ENCODE measurements at regions not wholly inside any gene's neighbourhood (a gene's known extent, or its start where the extent isn't known, plus 50 kb on each side); places are given as distances from the start of the nearest gene placed in this dataset.
A peak's percentile ranks its signal among the peaks of the same experiment; 100 is the strongest.
"Not testable (repeated sequence)": the region's sequence is repeated elsewhere in the genome, so short reads cannot be mapped to it uniquely, and the experiment has no call there.

- H3K27ac ChIP-seq; H3K4me1 ChIP-seq; H3K27me3 ChIP-seq; intact Hi-C loops (cut with DNase I); H3K4me3 ChIP-seq; H3K9me3 ChIP-seq; H3K36me3 ChIP-seq; ATAC-seq: not testable (repeated sequence)
- DNase-seq = peak in 1 of 4 donors; percentile 61
These were observed 914.7 kb downstream of the FOXD4L5 start for GRCh38 chr9:64370344-64370743.

GRCh38 chr9:64369644-64370043 is 915.4 kb downstream of the FOXD4L5 start:
- H3K36me3 ChIP-seq; H3K4me3 ChIP-seq; H3K4me1 ChIP-seq; intact Hi-C loops (cut with DNase I); H3K27ac ChIP-seq; H3K27me3 ChIP-seq; H3K9me3 ChIP-seq: not testable (repeated sequence)
- ATAC-seq (peak; percentile 39), DNase-seq (peak in 1 of 4 donors; percentile 32)

- intact Hi-C loops (cut with DNase I); H3K27me3 ChIP-seq; H3K4me3 ChIP-seq; H3K9me3 ChIP-seq; H3K36me3 ChIP-seq; H3K4me1 ChIP-seq; H3K27ac ChIP-seq: not testable (repeated sequence)
- TF ChIP-seq, protein P1, sequence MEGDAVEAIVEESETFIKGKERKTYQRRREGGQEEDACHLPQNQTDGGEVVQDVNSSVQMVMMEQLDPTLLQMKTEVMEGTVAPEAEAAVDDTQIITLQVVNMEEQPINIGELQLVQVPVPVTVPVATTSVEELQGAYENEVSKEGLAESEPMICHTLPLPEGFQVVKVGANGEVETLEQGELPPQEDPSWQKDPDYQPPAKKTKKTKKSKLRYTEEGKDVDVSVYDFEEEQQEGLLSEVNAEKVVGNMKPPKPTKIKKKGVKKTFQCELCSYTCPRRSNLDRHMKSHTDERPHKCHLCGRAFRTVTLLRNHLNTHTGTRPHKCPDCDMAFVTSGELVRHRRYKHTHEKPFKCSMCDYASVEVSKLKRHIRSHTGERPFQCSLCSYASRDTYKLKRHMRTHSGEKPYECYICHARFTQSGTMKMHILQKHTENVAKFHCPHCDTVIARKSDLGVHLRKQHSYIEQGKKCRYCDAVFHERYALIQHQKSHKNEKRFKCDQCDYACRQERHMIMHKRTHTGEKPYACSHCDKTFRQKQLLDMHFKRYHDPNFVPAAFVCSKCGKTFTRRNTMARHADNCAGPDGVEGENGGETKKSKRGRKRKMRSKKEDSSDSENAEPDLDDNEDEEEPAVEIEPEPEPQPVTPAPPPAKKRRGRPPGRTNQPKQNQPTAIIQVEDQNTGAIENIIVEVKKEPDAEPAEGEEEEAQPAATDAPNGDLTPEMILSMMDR (IDR thresholded peaks at IDR 0.05) = peak; percentile 25 to 27
- ATAC-seq (peak; percentile 100), DNase-seq (peak in 2 of 4 donors; percentile 89 to 93)
These were observed 915.9 kb downstream of the FOXD4L5 start for GRCh38 chr9:64369114-64369513.

DNA sequence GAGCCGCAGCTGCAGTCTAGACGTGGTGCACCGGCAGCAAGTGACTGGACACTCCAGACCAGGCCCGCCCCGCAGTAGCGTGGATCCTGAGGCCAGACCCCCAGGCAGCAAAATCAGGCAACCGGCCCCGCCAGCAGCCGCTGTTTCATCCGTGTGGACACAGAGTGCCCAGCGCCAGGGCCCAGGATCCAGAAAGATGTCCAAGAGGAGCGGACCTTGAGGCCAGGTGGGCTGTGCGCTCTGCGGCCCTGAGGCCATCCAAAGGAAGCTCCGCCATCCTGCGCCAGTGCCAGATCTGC is 916.4 kb downstream of the FOXD4L5 start:
- intact Hi-C loops (cut with DNase I); ATAC-seq; DNase-seq; H3K27me3 ChIP-seq; H3K4me1 ChIP-seq; H3K36me3 ChIP-seq; H3K27ac ChIP-seq; H3K9me3 ChIP-seq: not testable (repeated sequence)
- peak overlapping the region in 1 of 2 donors; percentile 18 for H3K4me3 ChIP-seq

GRCh38 chr9:64367826-64368643 is 917.0 kb downstream of the FOXD4L5 start:
- H3K4me3 ChIP-seq = peak overlapping the region in 1 of 2 donors; percentile 18
- H3K36me3 ChIP-seq; H3K27ac ChIP-seq; H3K4me1 ChIP-seq; ATAC-seq; H3K9me3 ChIP-seq; intact Hi-C loops (cut with DNase I); H3K27me3 ChIP-seq: not testable (repeated sequence)
- DNase-seq = peak in 1 of 4 donors; percentile 32
